Gastrocnemius medialis (tissue), 4 donors: ENCODE measurements at regions not wholly inside any gene's neighbourhood (a gene's known extent, or its start where the extent isn't known, plus 50 kb on each side); places are given as distances from the start of the nearest gene placed in this dataset.

Source experiments
- CTCF ChIP-seq, 5 experiments: fragments of 450-650 bp in 3 of 5; fragments of 200-600 bp in 2 of 5; sonication (generic) in 2 of 5; IDR thresholded peaks in 4 of 5; conservative IDR thresholded peaks in 1 of 5; 1 replicate in 4 of 5; 2 replicates in 1 of 5; pipeline ENCODE4 v1.5.1; 2016 to 2019; ENCODE audit warnings: antibody characterized with exemption in 5 of 5, mild to moderate bottlenecking in 3 of 5, moderate library complexity in 3 of 5
- POLR2A ChIP-seq, 2 donors: fragments of 450-650 bp; IDR thresholded peaks; one replicate each; pipeline ENCODE4 v1.6.1; 2017; ENCODE audit warnings: antibody characterized with exemption in 2 of 2, mild to moderate bottlenecking in 2 of 2, moderate library complexity in 2 of 2

DNA sequence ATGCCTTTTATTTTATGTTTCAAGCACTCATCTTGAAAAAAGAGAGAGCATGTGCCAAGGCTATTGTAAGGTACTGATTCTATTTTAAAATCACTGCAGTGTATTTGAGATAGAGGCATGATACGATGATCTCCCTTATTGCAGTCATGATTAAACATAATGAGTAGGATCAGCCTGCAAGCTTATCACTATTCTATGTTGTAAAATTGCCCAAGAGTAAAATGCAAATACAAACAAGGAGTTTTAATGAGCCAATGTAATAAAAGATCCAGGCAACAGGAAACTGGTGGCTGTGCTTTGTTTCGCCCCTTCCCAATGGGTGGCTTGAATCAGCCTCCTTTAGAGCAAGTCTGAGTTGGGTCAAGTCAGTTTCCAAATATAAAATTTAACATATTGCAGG is 116.4 kb upstream of the RBMS1 start:
- TF ChIP-seq POLR2A (IDR thresholded peaks at IDR 0.05) = no peak
- no peak for TF ChIP-seq CTCF (IDR thresholded peaks at IDR 0.05 in 4 of 5, conservative IDR thresholded peaks at IDR 0.05 in 1 of 5)
